ENCODE measurements at regions not wholly inside any gene's neighbourhood (a gene's known extent, or its start where the extent isn't known, plus 50 kb on each side); places are given as distances from the start of the nearest gene placed in this dataset.

GRCh38 chr9:90287567-90288274 is 354.9 kb downstream of the DIRAS2 start:
- TF ChIP-seq, protein P1, sequence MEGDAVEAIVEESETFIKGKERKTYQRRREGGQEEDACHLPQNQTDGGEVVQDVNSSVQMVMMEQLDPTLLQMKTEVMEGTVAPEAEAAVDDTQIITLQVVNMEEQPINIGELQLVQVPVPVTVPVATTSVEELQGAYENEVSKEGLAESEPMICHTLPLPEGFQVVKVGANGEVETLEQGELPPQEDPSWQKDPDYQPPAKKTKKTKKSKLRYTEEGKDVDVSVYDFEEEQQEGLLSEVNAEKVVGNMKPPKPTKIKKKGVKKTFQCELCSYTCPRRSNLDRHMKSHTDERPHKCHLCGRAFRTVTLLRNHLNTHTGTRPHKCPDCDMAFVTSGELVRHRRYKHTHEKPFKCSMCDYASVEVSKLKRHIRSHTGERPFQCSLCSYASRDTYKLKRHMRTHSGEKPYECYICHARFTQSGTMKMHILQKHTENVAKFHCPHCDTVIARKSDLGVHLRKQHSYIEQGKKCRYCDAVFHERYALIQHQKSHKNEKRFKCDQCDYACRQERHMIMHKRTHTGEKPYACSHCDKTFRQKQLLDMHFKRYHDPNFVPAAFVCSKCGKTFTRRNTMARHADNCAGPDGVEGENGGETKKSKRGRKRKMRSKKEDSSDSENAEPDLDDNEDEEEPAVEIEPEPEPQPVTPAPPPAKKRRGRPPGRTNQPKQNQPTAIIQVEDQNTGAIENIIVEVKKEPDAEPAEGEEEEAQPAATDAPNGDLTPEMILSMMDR (IDR thresholded peaks at IDR 0.05; ENCODE audit: control insufficient read depth, insufficient read depth, low read depth, low read length, missing control alignments) = no peak
- no peak for DNase-seq (ENCODE audit: low read depth)
- H3K4me3 ChIP-seq (ENCODE audit: control insufficient read depth, low read depth, low read length) = no peak overlapping the region

DNA sequence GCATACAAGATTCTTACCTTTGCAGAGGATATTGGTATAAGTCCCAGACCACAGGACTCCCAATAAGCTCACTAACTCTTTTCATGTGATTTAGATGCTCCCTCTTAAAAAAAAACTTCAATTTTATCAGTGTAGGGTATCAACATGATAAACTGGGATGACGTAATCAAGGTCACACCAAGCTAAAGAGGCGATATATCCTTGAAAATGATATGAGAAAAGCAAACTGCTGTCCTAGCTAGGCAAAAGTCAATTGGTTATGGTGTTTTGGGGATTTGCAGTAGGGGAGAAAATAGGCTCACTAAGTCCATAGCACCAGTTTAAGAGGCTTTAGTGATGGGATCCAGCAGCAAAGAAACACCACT is 354.4 kb downstream of the DIRAS2 start:
- TF ChIP-seq, protein P1 (IDR thresholded peaks at IDR 0.05; ENCODE audit: control insufficient read depth, insufficient read depth, low read depth, low read length, missing control alignments) = no peak
- DNase-seq (ENCODE audit: low read depth) = no peak
- H3K4me3 ChIP-seq (ENCODE audit: control insufficient read depth, low read depth, low read length) = no peak overlapping the region

- TF ChIP-seq, protein P1 (IDR thresholded peaks at IDR 0.05; ENCODE audit: control insufficient read depth, insufficient read depth, low read depth, low read length, missing control alignments) = no peak
Observed at GRCh38 chr9:90290716-90291485, 351.7 kb downstream of the DIRAS2 start.

GRCh38 chr9:90296539-90296938 is 346.1 kb downstream of the DIRAS2 start:
- DNase-seq (ENCODE audit: low read depth) = no peak
- TF ChIP-seq, protein P1 (IDR thresholded peaks at IDR 0.05; ENCODE audit: control insufficient read depth, insufficient read depth, low read depth, low read length, missing control alignments) = no peak
- H3K4me3 ChIP-seq (ENCODE audit: control insufficient read depth, low read depth, low read length) = no peak overlapping the region

More at GRCh38 chr9:90290716-90291485, 351.7 kb downstream of the DIRAS2 start:
- DNase-seq (ENCODE audit: low read depth) = no peak
- H3K4me3 ChIP-seq (ENCODE audit: control insufficient read depth, low read depth, low read length) = no peak overlapping the region

DNA sequence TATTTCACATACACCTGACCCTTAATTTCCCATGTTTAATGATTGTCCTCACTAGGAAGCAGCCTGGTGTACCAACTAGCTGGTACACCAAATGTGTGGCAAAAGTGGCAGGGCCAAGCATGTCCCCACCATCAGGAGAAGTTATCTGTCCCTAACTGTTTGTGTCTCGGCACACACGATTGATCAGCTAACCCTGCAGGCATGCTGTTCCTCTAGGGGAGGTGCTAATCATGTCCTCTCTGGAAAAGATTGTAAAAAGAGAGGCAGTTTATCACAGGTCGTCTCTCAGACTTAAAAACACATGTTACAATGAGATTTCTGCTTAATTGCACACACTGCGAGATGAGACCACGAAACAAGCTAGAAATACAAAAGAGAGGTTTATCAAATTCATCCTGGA is 342.7 kb downstream of the DIRAS2 start:
- H3K4me3 ChIP-seq (ENCODE audit: control insufficient read depth, low read depth, low read length) = no peak overlapping the region
- TF ChIP-seq, protein P1 (IDR thresholded peaks at IDR 0.05; ENCODE audit: control insufficient read depth, insufficient read depth, low read depth, low read length, missing control alignments) = no peak
- DNase-seq (ENCODE audit: low read depth) = no peak

GRCh38 chr9:90300611-90301276 is 341.9 kb downstream of the DIRAS2 start:
- TF ChIP-seq, protein P1 (IDR thresholded peaks at IDR 0.05; ENCODE audit: control insufficient read depth, insufficient read depth, low read depth, low read length, missing control alignments) = no peak
- no peak overlapping the region for H3K4me3 ChIP-seq (ENCODE audit: control insufficient read depth, low read depth, low read length)
- DNase-seq (ENCODE audit: low read depth) = no peak
